ENCODE measurements at regions not wholly inside any gene's neighbourhood (a gene's known extent, or its start where the extent isn't known, plus 50 kb on each side); places are given as distances from the start of the nearest gene placed in this dataset.

DNA sequence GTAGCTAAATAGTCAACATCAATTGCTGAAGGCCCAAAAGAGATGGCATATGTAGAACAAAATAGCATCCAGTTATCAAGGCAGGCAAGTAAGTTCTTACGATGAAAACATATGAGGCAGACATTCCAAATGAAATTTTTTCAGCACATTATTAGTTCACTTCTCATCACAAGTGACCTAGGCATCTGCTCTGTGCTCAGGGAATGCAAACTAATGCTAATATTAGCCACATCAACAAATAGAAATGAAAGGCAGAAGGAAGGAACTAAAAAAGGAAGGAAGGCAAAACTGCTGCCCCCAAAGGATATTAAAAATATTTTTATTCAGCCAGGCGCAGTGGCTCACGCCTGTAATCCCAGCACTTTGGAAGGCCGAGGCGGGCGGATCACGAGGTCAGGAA lies 51.2 kb upstream of the ROCK1 start:
- Mint-ChIP-seq H3K36me3 (no peaks in the 10 kb centered on the region), H3K27me3 (peaks cover 3% of the 10 kb centered on the region), H3K4me3 (no peak overlapping the region), H3K4me1 (peaks cover 0 to 9% (median 1%) of the 10 kb centered on the region in 3 donors), H3K9me3 (no peaks in the 10 kb centered on the region), H3K27ac (no peak overlapping the region)

DNA sequence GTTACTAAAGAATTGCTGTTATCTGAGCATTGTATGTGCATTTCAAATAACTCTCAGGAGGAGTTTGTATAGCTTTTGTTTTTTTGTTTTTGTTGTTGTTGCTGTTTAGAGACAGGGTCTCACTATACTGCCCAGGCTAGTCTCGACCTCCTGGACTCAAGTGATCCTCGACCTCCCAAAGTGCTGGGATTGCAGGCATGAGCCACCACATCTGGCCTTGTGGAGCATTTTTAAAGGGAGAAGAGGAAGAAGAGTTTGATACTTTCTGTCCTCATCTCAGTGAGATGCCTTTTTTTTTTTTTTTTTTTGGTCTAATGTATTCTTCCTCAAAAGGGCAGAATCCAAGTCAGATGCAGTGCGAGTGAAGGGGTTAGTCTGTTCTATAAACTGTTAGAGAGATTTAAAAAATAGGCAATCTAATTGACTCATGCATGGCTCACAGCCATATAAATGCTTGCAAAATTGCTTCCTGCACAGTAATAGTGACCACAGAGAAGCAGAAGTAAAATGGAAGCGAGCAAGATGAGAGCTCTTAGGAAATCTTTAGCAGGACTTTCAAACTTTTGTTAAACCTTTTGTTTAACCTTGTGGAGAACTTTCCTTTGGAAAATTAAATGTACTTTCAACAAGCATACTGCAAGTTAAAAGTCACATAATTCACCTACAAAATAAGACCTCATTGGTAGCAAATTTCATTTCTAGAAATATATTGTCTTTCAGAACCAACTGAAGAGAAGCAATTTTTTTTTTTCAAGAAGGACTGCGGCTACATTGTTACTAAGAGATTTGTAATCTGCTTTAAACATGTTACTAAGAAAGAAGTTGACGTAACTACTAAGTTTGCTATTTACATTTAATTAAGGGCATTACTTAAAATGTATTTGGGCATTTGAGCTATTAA lies 52.3 kb upstream of the ROCK1 start:
- H3K27me3 Mint-ChIP-seq = peaks cover 3% of the 10 kb centered on the region
- peaks cover 0 to 9% (median 1%) of the 10 kb centered on the region in 3 donors for H3K4me1 Mint-ChIP-seq
- H3K9me3 Mint-ChIP-seq = no peaks in the 10 kb centered on the region
- H3K4me3 Mint-ChIP-seq = no peak overlapping the region
- H3K36me3 Mint-ChIP-seq = no peaks in the 10 kb centered on the region
- H3K27ac Mint-ChIP-seq = no peak overlapping the region

DNA sequence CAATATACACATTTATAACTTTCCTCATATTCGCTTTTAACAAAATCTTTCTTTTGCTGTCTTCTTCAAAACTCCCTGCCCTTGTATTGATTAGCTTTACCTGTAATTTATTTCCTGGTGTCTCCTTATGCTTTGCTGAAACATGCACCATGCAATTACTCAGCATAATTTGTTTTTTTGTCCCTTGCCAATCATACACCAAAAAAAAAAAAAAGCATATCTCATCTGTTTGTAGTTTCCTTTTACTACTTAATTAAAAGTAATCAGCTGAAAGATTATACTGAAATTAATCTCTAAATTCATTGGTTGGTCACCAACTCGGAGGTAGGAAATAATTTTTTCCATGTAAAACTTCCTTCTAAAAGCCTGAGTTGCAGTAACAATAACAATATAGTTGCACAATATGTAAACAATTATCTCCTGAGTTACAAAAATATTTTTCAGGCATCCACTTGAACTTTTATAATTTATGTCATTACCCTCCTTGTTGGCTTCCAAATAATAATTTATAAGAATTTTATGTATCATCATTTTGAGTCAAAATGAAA lies 53.0 kb upstream of the ROCK1 start:
- no peak overlapping the region for H3K4me3 Mint-ChIP-seq
- H3K4me1 Mint-ChIP-seq = peaks cover 0 to 9% (median 1%) of the 10 kb centered on the region in 3 donors
- H3K9me3 Mint-ChIP-seq = no peaks in the 10 kb centered on the region
- no peak overlapping the region for H3K27ac Mint-ChIP-seq
- no peaks in the 10 kb centered on the region for H3K36me3 Mint-ChIP-seq
- peaks cover 3% of the 10 kb centered on the region for H3K27me3 Mint-ChIP-seq

DNA sequence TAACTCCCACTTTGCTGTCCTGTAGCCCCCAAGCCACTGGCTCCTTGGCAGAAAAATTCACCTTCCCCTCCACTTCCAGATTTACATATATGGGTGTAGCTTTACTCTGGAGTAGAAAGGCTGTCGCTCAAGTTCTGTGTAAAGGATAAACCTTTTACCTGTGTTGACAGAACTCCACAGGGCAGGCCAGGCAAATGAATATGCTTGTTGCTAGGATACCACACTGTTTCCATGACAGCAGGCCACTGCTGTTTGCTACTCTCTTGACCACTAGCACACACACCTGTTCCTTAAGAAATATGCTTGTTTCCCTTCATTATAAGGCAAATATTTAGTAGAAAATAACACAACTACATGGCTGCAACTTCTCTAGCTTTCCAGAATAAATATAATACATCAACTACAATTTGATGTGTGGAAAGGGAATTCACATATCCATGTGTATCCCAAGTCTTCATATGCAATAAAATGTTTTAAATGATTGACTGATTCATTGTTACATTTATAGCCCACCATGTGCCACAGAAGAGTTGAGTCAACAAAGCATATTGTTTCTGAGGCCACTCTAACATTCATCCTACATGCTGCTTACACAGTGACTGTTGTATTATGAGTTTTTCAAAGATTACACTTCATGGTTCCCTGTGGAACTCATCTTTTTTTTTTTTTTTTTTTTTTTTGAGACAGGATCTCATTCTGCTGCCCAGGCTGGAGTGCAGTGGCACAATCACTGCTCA lies 56.2 kb upstream of the ROCK1 start:
- Mint-ChIP-seq H3K36me3 (no peaks in the 10 kb centered on the region), H3K4me3 (no peak overlapping the region), H3K9me3 (no peaks in the 10 kb centered on the region), H3K27ac (no peak overlapping the region), H3K4me1 (peaks cover 0 to 7% (median under 1%) of the 10 kb centered on the region in 3 donors), H3K27me3 (peaks cover 3% of the 10 kb centered on the region)

DNA sequence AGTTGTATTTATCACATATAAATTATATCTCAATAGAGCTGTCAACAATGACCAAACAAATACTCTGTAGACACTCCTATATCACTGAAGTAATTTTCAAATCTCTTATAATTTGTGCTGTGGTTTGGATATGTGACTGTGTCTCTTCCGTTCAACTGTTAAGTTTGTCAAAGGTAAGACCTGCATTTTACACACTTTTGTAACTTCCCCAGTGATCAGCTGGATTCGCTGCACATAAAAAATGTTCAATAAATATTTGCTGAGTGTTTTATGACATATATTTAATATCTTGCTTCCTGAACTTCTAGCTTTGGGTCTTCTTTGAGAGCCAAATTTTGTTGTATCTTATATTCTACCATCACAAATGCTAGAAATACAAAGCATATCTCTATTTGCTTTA lies 57.3 kb upstream of the ROCK1 start:
- Mint-ChIP-seq H3K36me3 (no peaks in the 10 kb centered on the region), H3K9me3 (no peaks in the 10 kb centered on the region), H3K27me3 (peaks cover 3% of the 10 kb centered on the region), H3K27ac (peak overlapping the region in 1 of 3 donors; percentile 24), H3K4me1 (peaks cover 0 to 2% (median 0%) of the 10 kb centered on the region in 3 donors), H3K4me3 (no peak overlapping the region)

DNA sequence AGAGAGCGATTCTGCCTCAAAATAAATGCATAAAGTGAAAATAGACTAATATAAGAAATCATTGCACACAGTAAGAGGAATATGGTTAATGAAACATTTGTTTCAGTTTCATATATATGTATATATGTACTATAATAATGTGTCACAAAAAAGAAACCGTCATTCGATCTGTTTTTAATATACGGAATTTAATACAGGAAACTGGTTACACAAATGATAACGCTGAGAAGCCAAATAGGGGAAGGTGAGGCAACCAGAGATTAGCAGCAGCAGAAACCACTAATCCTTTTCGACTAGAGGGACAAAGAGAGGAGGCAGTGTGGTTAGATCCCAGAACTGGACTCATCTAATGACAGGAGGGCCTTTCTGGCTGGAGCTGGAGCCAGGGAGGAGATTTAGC lies 64.2 kb upstream of the GREB1L start:
- Mint-ChIP-seq H3K9me3 (no peaks in the 10 kb centered on the region), H3K4me1 (peaks cover 0 to 4% (median 1%) of the 10 kb centered on the region in 3 donors), H3K27ac (no peak overlapping the region), H3K27me3 (no peaks in the 10 kb centered on the region), H3K36me3 (no peaks in the 10 kb centered on the region), H3K4me3 (no peak overlapping the region)

DNA sequence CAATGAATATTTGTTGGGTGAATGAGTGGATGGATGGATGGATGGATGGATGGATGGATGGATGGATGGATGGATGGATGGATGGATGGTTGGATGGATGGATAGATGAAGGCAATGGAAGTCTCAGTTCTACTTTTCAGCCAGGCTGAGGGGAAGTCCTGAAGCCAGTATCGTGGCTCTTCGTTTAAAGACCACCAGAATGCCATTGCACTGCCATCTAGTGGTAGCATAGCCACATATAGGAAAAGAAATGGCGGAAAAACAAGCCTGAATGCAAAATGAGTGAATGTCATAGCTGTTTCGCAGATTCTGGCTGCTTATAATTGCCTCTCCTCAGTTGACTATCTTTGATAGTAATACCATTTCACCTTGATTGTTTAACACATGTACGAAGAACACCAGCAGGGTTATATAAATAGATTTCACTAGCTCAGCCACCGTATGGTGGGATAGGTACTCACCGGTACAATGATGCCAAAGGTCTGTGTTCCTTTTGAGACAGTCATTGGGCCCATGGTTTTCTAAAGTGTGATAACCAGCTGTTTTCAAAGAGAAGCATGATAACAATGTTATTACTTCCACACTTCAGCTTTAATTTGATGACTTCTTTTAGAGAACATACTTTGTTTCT lies 62.3 kb upstream of the GREB1L start:
- H3K27me3 Mint-ChIP-seq = no peaks in the 10 kb centered on the region
- H3K4me1 Mint-ChIP-seq = peaks cover 0 to 4% (median 1%) of the 10 kb centered on the region in 3 donors
- no peaks in the 10 kb centered on the region for H3K36me3 Mint-ChIP-seq
- H3K27ac Mint-ChIP-seq = no peak overlapping the region
- no peak overlapping the region for H3K4me3 Mint-ChIP-seq
- H3K9me3 Mint-ChIP-seq = no peaks in the 10 kb centered on the region

DNA sequence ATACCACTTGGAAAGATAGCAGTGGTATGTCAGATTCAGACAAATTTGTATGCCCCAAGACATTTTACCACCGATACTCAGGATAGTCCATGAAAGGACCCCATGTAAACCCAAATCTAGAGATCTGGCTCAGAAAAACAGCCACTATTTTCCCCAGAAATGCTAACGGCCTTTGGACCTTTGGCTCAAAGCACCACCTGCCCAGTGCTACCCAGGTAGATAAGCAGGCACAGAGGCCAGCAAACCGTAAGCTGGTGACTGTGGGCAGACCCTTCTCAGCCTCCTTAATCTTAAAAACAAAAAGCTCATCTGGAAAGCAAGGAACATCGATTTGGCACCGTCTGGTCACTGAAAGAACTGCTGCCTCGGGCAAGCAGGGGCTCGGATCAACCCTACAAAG lies 61.4 kb upstream of the GREB1L start:
- Mint-ChIP-seq H3K4me1 (peaks cover 0 to 4% (median 1%) of the 10 kb centered on the region in 3 donors), H3K4me3 (no peak overlapping the region), H3K27ac (no peak overlapping the region)

DNA sequence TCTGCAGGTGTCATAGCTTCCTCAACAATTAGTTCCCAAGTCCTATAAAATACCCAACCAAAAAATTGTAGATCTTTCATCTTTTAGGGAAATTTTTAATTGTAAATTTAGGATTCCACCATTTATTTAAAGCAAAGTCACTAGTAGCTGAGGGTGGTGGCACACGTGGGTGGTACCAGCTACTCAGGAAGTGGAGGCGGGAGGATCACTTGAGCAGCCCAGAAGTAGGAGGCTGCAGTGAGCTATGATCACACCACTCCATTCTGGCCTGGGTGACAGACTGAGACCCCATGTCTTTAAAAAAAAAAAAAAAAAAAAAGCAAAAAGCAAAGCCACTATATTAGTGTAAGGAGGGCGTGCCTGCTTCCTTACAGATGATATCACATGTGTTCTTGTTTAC lies 60.3 kb upstream of the GREB1L start:
- no peaks in the 10 kb centered on the region for H3K9me3 Mint-ChIP-seq
- H3K4me3 Mint-ChIP-seq = no peak overlapping the region
- peaks cover 0 to 4% (median 1%) of the 10 kb centered on the region in 3 donors for H3K4me1 Mint-ChIP-seq
- no peak overlapping the region for H3K27ac Mint-ChIP-seq
- H3K27me3 Mint-ChIP-seq = peaks cover 2% of the 10 kb centered on the region
- no peaks in the 10 kb centered on the region for H3K36me3 Mint-ChIP-seq

More for the DNA sequence above, 61.4 kb upstream of the GREB1L start:
- Mint-ChIP-seq H3K9me3 (no peaks in the 10 kb centered on the region), H3K27me3 (no peaks in the 10 kb centered on the region), H3K36me3 (no peaks in the 10 kb centered on the region)

DNA sequence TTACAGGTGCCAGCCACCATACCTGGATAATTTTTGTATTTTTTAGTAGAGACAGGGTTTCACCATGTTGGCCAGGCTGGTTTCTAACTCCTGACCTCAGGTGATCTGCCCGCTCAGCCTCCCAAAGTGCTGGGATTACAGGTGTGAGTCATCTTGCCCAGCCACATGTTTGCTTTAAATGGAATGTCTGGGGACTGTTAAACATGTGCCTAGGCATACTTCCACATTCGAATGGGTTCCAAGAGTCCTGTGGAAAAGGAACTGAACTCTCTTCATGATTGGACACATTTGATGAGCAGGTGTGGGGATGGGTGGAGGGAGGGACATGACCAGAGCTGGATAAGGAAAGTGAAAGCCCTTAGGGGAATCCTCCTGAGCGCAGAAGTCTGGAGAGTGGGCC lies 58.4 kb upstream of the GREB1L start:
- no peak overlapping the region for H3K4me3 Mint-ChIP-seq
- H3K9me3 Mint-ChIP-seq = no peaks in the 10 kb centered on the region
- H3K36me3 Mint-ChIP-seq = no peaks in the 10 kb centered on the region
- H3K27ac Mint-ChIP-seq = no peak overlapping the region
- peaks cover 0 to 4% (median 0%) of the 10 kb centered on the region in 3 donors for H3K4me1 Mint-ChIP-seq
- H3K27me3 Mint-ChIP-seq = peaks cover 2% of the 10 kb centered on the region

DNA sequence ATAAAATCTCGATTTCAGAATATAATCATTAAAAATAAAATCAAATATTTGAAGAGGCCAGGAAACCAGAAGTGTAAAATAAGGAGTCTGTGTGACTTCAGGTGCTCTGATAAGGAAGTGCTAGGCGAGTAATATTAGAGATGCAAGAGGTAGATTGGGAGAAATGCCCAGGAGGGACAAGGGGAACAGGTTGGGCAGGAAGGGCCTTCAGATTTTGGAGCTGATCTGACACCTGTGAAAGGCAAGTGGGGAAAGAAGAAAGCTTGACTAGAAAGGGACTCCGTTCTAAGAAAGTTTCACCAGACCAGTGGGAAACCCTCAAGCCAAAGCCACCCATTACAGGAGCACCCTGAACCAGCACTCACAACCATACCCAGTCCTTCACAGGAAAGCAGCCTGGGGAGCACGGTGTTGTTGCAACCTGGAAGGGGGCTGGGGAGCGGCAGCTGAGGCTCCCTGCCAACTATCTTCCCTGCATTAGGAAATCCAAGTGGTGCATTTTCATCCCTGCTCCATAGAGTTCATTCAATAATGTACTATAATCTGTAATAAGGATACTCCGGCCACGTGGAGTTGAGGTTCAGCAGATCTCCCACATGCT lies 57.5 kb upstream of the GREB1L start:
- Mint-ChIP-seq H3K4me3 (no peak overlapping the region), H3K27ac (no peak overlapping the region), H3K9me3 (no peaks in the 10 kb centered on the region), H3K36me3 (no peaks in the 10 kb centered on the region), H3K27me3 (peaks cover 2% of the 10 kb centered on the region), H3K4me1 (peaks cover 0 to under 1% (median 0%) of the 10 kb centered on the region in 3 donors)

DNA sequence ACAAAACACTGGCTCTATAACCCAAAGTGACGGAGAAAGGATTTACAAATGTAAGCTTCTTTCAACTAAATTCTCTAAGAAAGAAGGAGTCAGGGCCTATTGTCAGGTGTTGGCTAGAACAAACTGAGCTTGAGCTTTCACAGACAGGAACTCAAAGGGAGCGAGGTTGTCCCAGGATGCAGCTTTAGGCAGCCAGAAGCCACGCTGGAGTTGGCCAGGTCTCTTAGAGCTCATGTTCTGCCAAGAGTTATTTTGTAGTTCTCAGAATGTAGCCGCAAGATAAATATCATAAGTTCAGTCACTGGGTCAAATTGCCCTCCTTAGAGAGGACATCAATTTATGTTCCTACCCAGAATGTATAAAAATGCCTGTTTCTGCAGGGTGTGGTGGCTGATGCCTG lies 54.1 kb upstream of the GREB1L start:
- Mint-ChIP-seq H3K4me3 (no peak overlapping the region), H3K27me3 (peaks cover 7% of the 10 kb centered on the region), H3K9me3 (no peaks in the 10 kb centered on the region), H3K4me1 (no peaks in the 10 kb centered on the region), H3K36me3 (no peaks in the 10 kb centered on the region), H3K27ac (no peak overlapping the region)

DNA sequence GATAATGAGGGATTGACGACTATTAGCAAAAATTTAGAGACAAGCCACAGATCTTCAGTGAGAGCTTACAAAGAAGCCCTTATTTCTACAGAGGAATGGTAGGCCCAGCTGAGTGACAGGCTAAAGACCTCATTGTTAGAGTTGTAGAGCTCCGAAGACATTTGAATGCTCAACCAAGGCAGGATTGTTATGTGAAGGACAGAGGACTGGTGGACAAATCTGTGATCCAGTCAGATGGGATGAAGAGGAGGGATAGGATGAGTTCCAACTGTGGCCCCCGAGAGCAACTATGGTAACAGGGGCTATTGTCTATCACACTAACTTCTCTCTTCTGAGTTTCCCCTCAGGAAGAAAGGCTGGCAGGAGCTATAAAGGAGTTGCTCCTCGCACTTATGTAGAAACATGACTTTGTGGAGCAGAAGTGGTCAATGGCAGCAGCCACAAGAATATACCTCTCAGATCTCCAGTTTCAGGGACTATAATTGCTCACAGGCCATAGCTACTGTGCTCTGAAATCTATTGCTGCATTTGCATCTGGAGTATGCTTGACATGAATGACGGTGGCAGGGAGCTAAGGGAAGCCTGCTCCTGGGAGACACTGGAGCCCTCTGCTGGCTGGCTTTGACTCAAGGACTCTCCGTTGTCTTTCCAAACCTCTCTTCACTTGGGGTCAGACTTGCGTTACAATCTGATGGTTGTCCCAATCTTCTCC lies 50.3 kb upstream of the GREB1L start:
- Mint-ChIP-seq H3K27me3 (peaks cover 9% of the 10 kb centered on the region), H3K4me3 (no peak overlapping the region), H3K9me3 (no peaks in the 10 kb centered on the region), H3K27ac (no peak overlapping the region), H3K4me1 (no peaks in the 10 kb centered on the region), H3K36me3 (no peaks in the 10 kb centered on the region)
